A673 (cell line): ENCODE measurements at regions not wholly inside any gene's neighbourhood (a gene's known extent, or its start where the extent isn't known, plus 50 kb on each side); places are given as distances from the start of the nearest gene placed in this dataset.

ENCODE experiments used
- EZH2 ChIP-seq: fragments of 200-600 bp; sonication (generic); IDR thresholded peaks from 2 replicates; pipeline ENCODE4 v1.6.1; 2017; ENCODE audit warnings: borderline replicate concordance, low read depth, mild to moderate bottlenecking, mixed read lengths, antibody characterized with exemption, low read length; ENCODE audit not compliant: poor library complexity, severe bottlenecking
- TF ChIP-seq, protein P1 (sequence below): fragments of 300-800, 200-600 bp; sonication (generic); conservative IDR thresholded peaks from 2 replicates; pipeline ENCODE4 v1.5.1; 2017; ENCODE audit warnings: low read depth, mild to moderate bottlenecking, antibody characterized with exemption, low read length, moderate library complexity, mixed read lengths

DNA sequence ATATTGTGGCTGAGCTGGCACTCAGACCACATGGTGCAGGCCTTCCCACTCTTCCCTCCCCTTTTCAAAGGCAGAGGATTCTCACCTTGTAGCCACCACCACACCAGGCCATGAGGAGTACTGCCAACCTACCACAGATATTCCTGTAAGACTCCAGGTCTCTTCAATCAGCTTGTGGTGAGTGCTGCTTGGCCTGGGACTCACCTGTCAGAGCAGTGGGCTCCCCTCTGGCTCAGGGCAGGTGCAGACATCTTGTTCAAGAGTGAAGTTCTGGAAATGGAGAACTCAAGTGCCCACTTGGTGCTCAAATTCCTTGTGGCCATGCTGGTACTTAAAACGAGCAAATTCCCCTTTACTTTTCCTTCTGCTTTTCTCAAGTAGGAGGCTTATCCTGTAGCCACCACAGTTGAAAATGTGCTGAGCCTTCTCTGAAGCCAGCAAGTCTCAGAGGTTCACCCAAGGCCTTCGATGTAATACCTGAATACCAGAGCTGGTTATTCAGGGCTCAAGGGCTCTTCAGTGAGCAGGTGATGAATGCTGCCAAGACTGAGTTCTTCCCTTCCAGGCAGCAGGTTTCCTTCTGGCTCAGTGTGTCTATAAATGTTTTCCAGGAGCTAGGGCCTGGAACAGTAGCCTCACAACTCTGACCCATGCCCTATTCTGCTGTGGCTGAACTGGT is 212.9 kb downstream of the TEX13C start:
- no peak for TF ChIP-seq EZH2
- TF ChIP-seq, protein P1, sequence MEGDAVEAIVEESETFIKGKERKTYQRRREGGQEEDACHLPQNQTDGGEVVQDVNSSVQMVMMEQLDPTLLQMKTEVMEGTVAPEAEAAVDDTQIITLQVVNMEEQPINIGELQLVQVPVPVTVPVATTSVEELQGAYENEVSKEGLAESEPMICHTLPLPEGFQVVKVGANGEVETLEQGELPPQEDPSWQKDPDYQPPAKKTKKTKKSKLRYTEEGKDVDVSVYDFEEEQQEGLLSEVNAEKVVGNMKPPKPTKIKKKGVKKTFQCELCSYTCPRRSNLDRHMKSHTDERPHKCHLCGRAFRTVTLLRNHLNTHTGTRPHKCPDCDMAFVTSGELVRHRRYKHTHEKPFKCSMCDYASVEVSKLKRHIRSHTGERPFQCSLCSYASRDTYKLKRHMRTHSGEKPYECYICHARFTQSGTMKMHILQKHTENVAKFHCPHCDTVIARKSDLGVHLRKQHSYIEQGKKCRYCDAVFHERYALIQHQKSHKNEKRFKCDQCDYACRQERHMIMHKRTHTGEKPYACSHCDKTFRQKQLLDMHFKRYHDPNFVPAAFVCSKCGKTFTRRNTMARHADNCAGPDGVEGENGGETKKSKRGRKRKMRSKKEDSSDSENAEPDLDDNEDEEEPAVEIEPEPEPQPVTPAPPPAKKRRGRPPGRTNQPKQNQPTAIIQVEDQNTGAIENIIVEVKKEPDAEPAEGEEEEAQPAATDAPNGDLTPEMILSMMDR = no peak
